Stimulated activated CD4-positive, alpha-beta T cell treated with anti-CD3 and anti-CD28 coated beads, Interleukin-2, amount 100 ng/mL, for 4 hours (primary cell): ENCODE measurements at regions not wholly inside any gene's neighbourhood (a gene's known extent, or its start where the extent isn't known, plus 50 kb on each side); places are given as distances from the start of the nearest gene placed in this dataset.

ENCODE experiments used
- DNase-seq: peaks from one replicate; pipeline ENCODE4 v3.0.0-alpha.2; 2020; ENCODE audit warnings: low read depth

DNA sequence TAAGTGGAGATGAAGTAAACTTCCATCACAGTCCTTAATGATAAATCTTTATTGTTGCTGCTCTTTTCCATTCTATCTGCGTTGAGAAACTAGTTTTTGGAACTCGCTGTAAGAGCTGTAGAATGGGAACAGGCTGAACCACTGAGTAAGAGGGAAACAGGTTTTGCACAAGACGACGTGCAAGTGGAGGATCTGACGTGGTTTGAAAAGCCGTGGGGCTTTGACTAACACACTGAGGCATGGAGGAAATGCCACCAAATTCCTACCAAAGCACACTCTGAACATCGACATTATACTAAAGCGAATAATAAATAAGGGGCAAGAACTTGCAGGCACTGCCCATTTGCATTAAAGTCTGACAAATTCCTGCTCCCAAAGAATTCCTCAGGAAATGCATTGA, 160.6 kb downstream of the KLF6 start:
- DNase-seq = no peak

DNA sequence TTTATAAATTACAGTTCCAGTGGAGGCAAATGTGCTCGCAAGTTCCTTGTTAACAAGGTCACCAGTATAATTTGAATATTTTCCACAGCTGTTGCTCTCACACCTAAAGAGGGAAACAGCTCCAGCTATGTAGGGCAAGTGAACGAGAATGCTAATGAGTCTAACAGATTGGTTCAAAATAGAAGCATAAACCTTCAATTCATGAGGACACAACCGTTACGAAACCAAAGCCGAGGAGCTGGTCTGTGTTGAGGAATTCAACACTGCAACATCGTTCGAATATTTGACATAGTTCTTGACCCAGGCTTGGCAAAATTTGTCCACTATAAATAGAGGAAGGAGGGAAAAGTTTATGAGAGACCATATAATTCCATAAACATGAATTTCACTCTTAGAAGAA, 161.3 kb downstream of the KLF6 start:
- no peak for DNase-seq

DNA sequence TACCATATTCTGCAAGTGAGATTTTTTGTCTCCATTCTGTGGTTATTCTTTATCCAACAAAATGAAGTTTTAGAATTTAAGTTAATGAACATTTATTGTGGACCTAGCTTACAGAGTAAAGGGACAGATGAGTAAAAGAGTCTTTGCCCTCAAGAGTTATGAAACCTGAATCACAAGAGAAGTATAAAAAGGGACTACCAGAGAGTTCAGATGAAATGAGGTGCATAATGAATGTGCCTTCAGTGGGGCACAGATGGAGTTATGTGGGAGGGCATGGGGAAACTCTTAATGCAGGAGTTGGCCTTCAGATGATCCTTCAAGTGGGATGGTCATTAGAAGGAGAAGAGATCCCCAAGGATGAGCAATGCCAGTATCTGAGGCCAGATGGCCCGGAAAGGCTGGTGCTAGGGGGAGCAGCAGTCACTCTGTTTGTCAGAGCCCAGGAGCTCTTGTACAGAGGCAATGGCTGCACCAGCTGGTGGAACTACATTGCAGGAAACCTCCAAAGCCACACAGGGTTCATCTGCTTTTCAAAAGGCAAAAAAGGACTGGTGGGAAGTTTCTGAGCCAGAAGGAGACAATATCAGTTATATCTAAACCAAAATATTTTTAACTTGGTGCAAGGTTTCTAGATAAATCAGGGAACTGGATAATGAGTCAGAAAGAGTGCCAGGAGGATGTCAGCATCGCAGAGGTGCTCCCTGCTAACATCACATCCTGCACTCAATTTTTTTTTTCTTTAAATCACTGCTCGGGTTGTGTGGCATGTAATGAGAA, 162.0 kb downstream of the KLF6 start:
- DNase-seq = no peak

DNA sequence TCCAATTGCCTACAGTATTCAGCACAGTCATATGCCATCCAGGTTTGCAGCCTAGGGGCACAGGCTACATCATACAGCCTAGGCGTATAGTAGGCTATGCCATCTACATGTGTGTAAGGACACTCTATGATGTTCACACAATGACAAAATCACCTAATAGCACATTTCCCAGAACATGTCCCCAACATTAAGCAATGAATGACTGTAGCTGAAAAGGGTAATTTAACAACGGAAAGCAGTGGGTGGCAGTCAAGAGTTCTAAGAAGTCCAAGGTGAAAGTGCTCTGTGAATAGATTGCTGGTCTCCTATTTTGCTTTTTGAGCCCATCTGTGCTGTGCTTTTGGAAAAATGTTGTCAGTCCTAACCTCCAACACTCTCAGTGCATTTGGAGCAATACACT, 162.6 kb downstream of the KLF6 start:
- DNase-seq = no peak

DNA sequence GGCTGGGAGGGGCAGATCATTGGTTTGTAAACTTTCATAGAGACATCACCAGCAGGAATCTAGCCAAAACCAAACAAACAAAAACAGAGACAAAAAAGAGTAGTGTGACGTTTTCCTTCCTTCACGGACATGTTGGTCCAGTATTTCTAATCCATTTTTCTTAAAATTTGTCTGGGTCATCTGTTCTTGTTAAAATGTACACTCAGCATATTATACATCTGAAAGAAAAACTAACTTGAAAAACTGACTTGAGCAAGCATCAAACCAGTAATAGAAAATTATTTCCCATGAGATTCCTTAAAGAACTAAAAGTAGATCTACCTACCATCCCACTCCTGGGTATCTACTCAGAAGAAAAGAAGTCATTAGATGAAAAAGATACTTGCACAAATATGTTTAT, 164.2 kb downstream of the KLF6 start:
- no peak for DNase-seq

DNA sequence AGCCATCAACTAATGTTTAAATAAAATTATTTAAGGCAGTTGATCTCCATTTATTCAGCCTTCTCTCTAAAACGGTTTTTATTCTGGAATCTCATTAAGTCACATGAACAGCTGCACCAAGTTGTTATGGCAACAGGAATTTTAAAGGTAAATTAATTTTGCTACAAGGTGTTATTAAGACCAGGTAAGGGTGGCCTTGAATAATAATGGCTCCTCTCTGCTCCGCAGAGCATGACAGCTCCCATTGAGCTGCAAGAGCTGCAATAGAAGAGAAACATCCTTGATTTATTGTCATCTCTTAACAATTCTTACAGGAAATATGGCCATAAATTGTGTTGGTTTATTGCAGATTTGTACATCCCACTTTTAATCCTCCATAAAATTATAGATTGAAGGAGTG, 165.8 kb downstream of the KLF6 start:
- DNase-seq = no peak

DNA sequence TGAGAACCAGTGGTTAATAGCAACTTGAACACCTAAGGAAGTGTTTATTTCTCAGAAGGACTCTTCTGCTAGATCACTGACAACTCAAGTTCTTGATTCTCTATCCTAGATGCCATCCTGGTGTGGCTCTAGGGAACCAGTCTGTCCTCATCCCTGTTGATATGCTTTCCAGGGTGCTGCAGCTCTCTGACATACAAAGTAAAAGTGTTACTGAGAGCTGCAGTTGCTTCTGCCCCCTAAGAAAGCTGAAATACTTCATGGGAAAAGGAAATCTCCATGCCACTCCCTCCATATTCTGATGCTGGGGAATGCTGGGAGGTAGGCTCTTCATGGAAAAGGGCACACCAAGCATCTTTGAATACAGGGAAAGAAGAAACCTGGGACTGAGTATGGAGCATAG, 168.1 kb downstream of the KLF6 start:
- DNase-seq = no peak

DNA sequence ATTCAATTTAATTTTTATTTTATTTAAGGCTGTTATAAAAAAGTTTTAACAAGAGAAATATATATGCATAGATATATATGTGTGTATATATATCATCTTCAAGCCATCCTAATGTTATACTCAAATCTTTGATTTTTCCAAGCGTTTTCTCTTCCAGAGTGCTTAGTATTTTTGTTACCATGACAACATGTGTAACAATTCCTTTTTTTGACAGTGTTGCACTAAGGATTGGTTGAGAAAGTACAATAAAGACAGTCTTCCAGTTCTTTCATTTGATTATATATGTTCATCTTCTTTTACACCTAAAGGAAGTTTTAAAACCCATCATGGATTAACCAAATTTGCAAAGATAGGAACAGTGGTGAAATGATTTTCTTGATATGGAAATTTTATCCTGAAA, 171.7 kb downstream of the KLF6 start:
- no peak for DNase-seq

DNA sequence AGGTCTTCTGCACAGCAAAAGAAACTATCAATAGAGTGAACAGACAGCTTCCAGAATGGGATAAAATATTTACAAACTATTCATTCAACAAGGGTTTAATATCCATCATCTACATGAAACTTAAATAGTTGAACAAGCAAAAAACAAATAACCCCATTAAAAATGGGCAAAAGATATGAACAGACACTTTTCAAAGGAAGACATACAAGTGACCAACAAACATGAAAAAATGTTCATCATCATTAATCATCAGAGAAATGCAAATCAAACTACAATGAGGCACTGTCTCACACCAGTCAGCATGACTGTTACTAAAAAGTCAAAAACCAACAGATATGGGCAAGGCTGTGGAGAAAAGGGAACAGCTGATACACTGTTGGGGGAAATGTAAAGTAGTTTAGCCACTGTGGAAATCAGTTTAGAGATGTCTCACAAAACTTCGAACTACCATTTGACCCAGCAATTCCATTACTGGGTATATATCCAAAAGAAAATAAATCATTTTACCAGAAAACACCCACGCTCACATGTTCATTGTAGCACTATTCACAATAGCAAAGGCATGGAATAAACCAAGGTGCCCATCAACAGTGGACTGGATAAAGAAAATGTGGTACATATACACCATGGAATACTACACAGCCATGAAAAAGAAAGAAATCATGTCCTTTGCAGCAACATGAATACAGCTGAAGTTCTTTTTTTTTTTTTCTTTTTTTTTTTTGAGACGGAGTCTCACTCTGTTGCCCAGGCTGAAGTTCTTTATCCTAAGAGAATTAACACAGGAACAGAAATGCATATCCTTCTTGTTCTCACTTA, 172.6 kb downstream of the KLF6 start:
- DNase-seq = no peak

DNA sequence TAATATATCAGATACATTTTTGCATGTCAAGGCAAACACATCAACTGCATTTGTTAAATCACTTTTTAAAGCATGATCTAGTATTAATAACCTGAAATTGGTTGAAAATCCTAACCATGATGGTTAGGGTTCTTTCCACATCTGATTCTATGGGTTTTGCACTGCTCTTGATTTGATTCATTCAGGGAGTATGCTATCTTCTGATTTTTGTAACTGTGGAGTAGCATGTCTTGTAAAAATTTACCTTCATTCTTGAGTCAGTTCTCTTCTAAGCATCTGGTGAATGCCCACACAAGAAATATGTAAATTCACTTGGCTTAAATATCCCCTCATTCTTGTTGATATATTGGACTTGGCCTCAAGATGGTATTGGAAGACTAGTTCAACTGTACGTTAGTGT, 178.7 kb downstream of the KLF6 start:
- DNase-seq = no peak

DNA sequence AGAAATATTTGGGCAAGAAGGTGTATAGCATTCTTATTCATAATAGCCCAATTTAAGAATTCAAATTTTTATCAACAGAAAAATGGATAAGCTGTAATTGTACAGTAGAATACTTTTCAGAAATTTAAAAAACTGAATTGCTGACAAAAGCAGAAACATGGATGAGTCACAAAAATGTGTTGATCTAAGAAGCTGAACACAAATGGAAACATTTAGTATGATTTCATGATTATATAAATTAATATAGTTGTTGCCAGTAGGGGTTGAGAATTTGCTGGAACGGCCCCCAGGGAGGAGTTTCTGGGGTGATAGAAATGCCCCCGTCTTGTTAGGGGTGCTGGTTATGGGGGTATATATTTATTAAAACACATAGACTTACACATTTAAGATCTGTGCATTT, 179.1 kb downstream of the KLF6 start:
- no peak for DNase-seq

DNA sequence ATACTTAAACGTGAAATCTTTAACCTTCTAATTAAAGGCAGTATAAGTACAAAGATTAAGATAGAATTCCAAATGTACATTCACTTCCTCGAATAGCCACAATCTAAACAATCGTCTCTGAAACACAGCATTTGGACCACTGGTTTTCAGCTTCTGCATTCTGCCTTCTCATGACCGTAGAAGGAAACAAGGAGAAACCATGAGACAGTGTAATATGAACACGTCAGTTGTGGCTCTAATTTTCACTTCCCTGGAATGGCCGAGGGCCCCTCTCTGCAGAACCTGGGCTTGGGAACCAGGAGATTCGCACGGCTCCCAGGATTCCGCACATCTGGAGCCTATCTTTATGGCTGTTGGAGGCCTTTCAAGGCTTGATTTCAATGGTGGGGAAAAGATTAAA, 189.3 kb downstream of the KLF6 start:
- DNase-seq = no peak

DNA sequence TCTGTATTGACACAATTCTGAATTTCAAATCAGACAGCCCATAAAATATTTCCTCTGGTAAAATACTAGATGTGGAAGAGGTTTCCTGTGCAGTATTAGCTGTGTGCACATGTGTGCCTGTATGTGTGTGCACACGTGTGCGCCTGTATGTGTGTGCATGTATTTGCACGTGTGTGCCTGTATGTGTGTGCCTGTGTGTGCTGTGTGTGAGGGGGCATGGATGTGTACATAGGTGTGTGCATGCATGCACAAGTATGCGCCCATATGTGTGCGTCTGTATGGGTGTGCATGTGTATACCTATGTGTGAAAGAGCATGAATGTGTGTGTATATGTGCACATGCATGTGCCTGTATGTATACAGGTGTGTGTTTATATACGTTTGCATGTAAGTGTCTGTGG, 191.4 kb downstream of the KLF6 start:
- no peak for DNase-seq

DNA sequence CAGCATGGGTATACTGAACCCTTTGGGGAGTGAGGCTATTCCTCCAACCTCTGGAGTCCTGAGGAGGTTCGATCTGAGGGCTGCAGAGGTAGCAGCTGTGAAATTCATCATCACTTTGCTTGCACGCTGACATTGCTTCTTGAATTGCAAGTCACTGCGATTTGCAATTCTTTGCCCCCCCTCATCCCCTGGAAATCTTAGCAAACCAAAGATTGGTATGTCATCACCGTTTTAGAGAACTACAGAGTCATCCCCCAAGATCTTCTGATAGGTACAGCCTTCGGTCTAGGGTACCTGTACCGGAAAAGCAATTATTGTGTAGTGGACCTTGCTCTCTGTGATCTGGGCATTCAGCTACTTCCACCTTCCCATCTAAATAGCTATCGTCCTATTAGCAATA, 192.6 kb downstream of the KLF6 start:
- no peak for DNase-seq

DNA sequence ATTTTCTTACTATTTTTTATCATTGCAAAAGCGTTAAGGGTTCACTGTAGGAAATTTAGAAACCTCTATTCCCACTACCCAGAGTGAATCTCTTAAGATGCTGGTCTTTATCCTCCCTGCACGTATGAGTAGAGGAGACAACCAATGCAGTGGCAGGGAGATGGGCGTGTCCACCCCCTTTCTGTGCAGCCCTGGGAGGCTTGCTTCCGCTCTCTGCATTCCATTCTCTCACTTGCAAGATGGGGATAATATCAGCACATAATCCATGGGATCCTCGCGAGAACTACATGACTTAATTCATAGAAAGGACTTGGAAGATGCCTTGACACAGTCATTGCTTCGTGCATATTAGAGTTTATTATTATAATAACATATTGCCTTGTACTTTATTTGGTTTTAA, 196.2 kb downstream of the KLF6 start:
- no peak for DNase-seq

DNA sequence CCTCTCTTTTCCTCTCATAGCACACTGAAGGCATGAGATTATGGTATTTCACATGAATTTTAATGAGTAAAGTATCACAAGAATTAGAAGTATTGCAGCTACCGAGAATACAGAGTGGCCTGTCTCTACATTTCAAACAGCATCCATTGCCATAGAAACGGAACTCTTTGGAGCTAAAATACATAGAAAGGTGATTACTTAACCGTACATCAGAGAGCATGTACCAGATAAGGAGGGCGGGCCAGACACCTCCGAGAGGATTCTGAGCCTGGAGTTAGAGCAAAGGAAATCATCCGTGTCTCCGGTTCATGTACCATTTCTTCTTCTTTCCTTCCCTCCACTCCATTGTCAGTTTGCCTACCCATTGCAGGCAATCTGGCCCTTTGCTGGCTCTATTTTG, 196.7 kb downstream of the KLF6 start:
- no peak for DNase-seq

DNA sequence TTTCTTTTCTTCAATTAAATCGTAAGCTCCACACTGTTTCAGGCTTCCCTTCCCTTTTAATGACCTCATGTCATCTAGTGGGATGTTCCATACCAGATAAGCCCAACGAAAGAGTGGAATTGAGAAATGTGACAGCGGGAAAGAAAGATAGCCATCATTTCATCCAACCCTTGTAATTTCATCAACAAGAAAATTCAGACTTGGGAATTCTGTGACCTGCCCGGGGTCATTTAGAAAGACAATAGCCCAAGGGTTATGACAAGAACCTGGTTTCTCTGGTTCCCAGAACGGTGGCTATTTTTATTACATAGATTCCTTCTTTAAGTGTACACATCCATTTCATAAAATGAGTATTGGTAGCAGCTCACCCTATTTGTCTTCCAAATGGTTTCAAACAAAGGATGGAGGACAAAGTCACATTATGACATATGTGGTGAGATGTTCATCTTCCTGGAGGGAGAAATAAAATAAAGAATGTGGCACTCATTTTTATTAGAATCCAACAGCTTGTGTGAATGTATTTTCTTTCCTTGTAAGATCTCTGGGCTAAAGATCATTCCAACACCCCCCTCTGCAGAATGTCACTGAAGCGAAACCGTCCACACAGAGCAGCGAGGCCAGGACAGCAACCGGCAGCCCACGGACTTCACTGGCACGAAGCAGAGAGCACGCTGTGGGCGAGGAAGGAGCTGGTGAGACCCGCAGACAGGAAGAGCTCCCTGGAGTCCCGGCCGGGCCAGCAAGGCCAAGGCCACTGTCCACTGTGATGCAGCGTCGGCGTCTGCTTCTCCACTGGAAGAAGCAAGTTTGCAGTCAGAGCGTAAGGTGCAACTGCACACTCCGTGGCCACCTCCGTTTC, 199.9 kb downstream of the KLF6 start:
- no peak for DNase-seq

DNA sequence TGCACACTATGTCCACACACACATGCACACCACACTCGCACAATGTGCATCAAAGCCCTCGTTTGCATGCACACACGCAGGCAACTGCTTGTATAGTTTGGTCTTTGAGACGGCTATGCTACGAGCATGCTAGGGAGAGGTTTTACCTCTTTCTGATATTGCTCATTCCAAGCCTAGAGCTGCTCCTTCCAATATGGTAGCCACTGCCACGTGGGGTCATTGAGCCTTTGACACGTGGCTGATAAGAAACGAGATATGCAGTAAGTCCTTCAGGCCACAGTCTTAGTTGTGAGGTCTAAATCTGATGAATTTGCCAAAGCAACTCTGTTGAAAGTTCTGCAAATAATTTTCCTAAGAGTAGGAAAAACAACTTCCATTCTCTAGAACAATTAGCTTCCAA, 204.4 kb downstream of the KLF6 start:
- DNase-seq = no peak

DNA sequence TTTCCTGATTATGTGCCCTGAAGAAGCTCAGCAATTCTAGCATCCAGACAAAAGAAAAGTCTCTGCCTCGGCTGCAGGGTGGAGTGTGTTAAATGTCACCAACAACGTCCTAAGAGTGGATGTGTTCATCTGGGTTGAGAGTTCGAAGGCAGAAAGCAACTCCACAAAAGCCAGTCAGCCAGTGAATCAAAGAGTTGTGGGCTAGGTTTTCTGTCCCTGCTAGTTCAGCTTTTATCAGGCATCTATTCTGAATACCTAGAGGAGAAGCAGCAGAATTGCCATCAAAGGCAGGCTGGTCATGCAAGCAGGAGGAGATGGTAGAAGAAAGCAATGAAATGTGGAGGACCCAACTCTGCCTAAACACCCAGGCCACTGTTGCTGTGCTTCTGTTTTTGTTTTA, 205.2 kb downstream of the KLF6 start:
- no peak for DNase-seq

DNA sequence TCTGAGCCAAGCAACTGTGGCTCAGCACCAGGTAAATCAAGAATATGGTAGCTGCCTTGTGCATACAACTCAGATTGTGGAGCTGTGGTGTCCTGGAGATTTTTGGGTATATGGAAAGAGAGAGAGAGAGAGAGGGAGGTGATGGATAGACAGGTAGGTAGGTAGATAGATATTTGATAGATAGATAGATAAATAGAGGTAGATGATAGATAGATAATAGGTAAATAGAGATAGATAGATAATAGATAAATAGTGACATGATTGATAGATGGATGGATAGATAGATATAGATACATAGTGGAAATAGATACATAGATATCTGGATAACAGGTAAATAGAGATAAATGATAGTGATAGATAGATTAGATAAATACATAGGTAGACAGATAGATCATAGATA, 206.3 kb downstream of the KLF6 start:
- no peak for DNase-seq

DNA sequence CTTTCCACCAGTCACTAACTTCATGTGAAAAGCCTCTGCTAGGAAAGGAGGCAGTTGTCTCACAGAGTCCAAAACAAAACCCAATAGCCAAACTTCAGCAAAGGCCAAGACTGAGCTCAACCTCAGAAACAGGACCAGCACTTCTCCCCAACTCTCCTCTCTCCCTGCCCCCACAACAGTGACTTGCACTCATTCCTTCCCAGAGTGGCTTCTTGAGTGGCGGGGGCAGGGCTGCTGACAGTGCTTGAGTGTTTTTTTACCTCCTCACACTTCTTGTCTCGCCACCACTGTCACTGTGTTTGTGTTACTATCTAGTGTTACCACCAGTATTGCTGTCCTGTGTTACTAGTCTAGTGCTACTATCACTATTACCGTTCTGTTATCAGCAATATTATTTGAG, 206.8 kb downstream of the KLF6 start:
- no peak for DNase-seq

DNA sequence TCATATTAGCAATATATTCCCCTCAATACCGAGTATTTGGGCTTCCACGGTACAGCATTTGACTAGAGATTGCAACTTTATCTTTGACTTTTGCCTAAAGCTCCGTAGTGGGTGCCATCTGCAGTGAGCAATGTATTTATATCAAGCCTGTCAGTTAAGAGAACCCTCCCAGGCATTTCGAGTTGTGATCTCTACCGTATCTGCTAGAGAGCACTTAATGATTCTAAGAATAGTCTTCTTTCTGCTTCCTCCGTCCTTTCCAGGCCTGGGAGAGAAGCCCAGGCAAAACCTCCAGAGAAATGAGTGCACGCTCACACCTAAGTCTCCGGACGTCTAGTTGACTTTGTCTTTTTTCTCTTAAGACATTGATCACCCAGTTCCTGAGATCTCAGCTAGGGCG, 210.6 kb downstream of the KLF6 start:
- DNase-seq = no peak

DNA sequence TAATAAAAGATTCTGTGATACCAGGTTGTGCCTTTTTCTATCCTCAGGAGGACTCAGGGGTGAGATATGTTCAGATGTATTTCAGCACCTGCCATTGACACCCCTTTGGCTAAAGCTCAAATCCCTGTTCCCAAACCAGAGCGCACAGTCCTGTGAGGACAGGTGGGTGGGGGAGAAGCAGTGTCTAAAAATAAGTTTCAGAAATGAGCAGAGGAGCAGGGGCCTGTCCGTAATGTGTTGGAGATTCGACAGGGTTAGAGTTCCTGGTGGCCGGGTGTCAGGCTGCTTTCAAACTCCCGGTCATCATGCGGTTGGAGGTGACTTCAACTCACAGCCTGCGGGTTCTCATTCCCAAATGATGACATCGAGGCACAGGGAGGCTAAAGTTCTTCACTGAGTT, 211.5 kb downstream of the KLF6 start:
- DNase-seq = no peak
